ENCODE measurements at regions not wholly inside any gene's neighbourhood (a gene's known extent, or its start where the extent isn't known, plus 50 kb on each side); places are given as distances from the start of the nearest gene placed in this dataset.

DNA sequence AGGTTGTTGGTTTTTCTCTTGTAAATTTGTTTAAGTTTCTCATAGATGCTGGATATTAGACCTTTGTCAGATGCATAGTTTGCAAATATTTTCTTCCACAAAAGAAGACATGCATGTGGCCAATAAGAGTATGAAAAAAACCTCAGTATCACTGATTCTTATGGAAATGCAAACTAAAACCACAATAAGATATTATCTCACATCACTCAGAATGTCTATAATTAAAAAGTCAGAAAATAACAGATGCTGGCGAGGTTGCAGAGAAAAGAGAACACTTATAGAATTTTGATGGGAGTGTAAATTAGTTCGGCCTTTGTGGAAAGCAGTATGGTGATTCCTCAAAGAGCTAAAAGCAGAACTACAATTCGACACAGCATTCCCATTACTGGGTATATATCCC lies 1355.6 kb downstream of the FAM133A start:
- no peak for DNase-seq

GRCh38 chrX:95040104-95040503 lies 1366.1 kb downstream of the FAM133A start:
- DNase-seq, result no peak

- no peak for DNase-seq
These were observed 1370.3 kb downstream of the FAM133A start for GRCh38 chrX:95044331-95044730.

GRCh38 chrX:95055991-95056390 lies 1382.0 kb downstream of the FAM133A start:
- no peak for DNase-seq

DNA sequence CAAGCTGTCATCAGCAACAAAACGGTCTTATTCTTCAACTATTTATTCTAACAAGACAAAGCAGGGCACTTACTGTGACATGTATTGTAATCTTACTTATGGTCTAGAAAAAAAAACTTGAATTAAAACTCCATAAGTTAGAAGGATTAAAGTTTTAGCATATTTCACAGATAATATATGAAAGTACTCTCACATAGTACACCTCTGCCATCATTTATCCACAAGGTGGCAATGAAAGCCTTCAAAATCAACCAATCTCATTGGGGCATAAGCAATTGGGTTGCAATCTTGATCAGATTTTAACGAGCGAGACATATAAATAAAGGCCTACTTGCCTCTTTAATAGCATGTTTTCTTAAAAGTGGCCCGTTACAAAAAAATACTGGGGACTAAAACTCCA lies 1382.9 kb downstream of the FAM133A start:
- peak; percentile 12 for DNase-seq

DNA sequence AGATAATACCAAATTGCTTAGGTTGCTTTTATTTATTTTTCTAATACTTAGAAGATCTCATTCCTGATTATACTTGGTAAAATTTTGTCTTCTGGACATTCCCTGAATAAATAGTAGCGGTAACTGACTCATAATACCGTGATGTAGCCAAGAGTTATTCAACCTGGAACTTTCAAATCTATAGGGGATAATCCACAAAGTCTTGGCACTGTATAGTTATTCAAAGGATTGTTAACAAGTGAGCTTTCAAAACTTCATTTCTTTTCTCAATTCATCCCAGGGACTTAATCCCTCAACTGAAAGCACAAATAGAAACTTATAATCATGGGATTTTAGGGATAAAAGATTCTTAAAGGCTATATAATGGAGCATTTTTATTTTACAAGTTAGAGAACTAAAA lies 1383.3 kb downstream of the FAM133A start:
- no peak for DNase-seq

DNA sequence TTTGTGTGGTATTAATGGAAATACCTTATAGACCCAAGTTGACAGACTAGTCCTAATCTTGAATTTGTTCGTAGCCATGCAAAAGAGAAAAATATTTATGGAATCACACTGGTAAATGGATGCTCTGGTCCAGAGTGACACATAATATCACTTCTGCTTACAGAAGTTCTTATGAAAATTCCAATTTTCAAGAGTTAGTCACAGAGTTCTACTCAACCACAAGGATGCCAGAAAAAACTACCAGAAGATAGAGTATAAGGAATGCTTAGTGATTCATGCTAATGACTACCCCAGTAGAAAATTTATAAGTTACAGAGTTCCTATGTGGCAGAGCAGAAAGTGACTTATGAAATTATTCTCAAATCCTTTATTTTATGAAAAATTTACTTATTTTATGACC lies 1384.8 kb downstream of the FAM133A start:
- DNase-seq, result no peak

GRCh38 chrX:95059909-95060308 lies 1385.9 kb downstream of the FAM133A start:
- no peak for DNase-seq

DNA sequence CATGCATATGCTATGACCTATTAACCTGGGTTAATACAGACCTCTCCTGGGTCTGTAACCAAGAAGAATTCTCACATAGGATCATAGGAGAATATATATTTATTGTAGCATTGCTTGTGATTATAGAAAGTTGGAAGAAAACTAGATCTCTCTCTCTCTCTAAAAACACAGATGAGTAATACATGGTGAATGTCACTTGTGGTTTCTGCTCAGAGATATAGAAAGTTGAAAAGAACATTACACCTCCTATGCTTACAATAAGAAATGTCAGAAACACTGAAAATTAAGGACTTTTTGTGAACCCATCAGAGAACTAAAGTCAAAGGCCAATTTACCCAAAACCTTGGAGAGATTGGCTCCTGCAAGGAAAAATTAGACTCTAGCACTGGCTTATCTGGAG lies 1389.5 kb downstream of the FAM133A start:
- DNase-seq, result no peak

- DNase-seq, result no peak
These were observed 1391.1 kb downstream of the FAM133A start for GRCh38 chrX:95065151-95065550.

GRCh38 chrX:95071052-95071451 lies 1397.0 kb downstream of the FAM133A start:
- no peak for DNase-seq

GRCh38 chrX:95071621-95072020 lies 1397.6 kb downstream of the FAM133A start:
- DNase-seq, result no peak

GRCh38 chrX:95076449-95076848 lies 1402.4 kb downstream of the FAM133A start:
- no peak for DNase-seq

DNA sequence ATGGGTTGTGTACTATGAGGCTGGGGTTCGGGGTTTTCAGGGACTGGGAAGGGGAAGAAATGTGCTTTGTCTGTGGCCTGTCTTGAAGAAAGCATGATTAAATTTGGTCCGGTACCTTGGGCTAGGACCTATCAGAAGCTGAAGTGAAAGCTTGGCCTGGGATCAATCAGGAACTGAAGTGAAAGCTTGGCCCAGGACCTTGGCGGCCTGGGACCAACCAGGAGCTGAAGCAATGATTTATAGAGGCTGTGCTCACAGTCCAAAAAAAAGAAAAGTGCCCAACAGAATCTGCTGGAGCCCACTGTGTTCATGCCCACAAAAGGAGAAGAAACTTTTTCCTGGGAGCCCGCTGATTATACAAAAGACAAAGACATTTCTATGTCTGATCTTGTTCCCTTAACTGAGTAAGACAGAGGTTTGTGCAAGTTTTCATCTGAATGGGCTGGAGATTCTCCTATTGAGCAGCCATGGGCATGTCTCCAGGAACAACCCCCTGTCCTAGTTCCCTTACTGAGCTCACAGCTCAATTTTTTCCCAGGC lies 1427.9 kb downstream of the FAM133A start:
- DNase-seq, result no peak

GRCh38 chrX:95117556-95117955 lies 1443.5 kb downstream of the FAM133A start:
- no peak for DNase-seq

GRCh38 chrX:95145848-95146490 lies 1472.0 kb downstream of the FAM133A start:
- DNase-seq, result no peak

DNA sequence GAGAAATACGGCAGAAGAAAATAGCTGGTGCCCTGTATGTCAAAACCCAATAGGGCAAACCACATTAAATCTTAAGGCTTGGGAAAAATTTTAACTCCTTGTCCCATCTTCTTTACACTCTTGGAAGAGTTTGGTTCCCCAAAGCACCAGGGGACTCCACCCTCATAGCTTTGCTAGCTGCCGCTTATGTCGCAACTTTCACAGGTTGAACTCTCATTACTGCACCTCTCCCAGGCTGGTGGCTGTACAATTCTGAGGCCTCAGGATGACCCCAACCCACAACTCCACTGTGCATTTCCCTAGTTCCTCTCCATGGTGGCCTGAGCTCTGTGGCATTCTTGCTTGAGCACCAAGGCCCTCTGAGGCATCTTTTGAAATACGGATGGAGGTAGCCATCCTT lies 1478.8 kb downstream of the FAM133A start:
- no peak for DNase-seq

GRCh38 chrX:95156566-95156965 lies 1482.6 kb downstream of the FAM133A start:
- no peak for DNase-seq

All from eye (tissue), 1 donor.